Neuron (in vitro differentiated cells): ENCODE measurements at regions not wholly inside any gene's neighbourhood (a gene's known extent, or its start where the extent isn't known, plus 50 kb on each side); places are given as distances from the start of the nearest gene placed in this dataset.
"Not testable (repeated sequence)": the region's sequence is repeated elsewhere in the genome, so short reads cannot be mapped to it uniquely, and the experiment has no call there.

Experiments used
- H2AFZ ChIP-seq: one replicate; pipeline ENCODE4 v1.6.1; 2013; ENCODE audit warnings: low read depth, mild to moderate bottlenecking, inconsistent platforms, low read length, moderate library complexity
- H3K27me3 ChIP-seq: one replicate; pipeline ENCODE4 v1.6.1; 2013; ENCODE audit warnings: low read length; ENCODE audit not compliant: insufficient read depth
- H3K36me3 ChIP-seq: one replicate; pipeline ENCODE4 v1.6.1; 2013; ENCODE audit warnings: low read length; ENCODE audit not compliant: insufficient read depth
- H3K4me1 ChIP-seq: one replicate; pipeline ENCODE4 v1.6.1; 2013; ENCODE audit warnings: low read length; ENCODE audit not compliant: insufficient read depth
- H3K4me3 ChIP-seq: 2 replicates; pipeline ENCODE4 v1.5.1; 2013; ENCODE audit warnings: mild to moderate bottlenecking, low read length, moderate library complexity
- H3K9me3 ChIP-seq: one replicate; pipeline ENCODE4 v1.6.1; 2013; ENCODE audit warnings: low read length

GRCh38 chr5:153357493-153358112 lies 132.9 kb upstream of the GRIA1 start:
- Histone ChIP-seq H3K36me3 (no peaks in the 10 kb centered on the region), H2AFZ (no peak overlapping the region), H3K9me3 (no peaks in the 10 kb centered on the region), H3K4me1 (no peaks in the 10 kb centered on the region), H3K27me3 (no peaks in the 10 kb centered on the region), H3K4me3 (no peak overlapping the region)

- Histone ChIP-seq H3K36me3 (no peaks in the 10 kb centered on the region), H2AFZ (no peak overlapping the region), H3K27me3 (no peaks in the 10 kb centered on the region), H3K4me3 (no peak overlapping the region), H3K9me3 (no peaks in the 10 kb centered on the region), H3K4me1 (no peaks in the 10 kb centered on the region)
These were observed 132.0 kb upstream of the GRIA1 start for GRCh38 chr5:153358315-153358976.

- Histone ChIP-seq H3K36me3 (no peaks in the 10 kb centered on the region), H3K4me3 (no peak overlapping the region), H3K4me1 (no peaks in the 10 kb centered on the region), H3K9me3 (no peaks in the 10 kb centered on the region), H3K27me3 (no peaks in the 10 kb centered on the region), H2AFZ (no peak overlapping the region)
These were observed 129.6 kb upstream of the GRIA1 start for GRCh38 chr5:153360860-153361259.

GRCh38 chr5:153361735-153362409 lies 128.6 kb upstream of the GRIA1 start:
- no peak overlapping the region for H2AFZ ChIP-seq
- no peak overlapping the region for H3K4me3 ChIP-seq
- H3K4me1 ChIP-seq: no peaks in the 10 kb centered on the region
- H3K27me3 ChIP-seq: no peaks in the 10 kb centered on the region
- H3K9me3 ChIP-seq: no peaks in the 10 kb centered on the region
- H3K36me3 ChIP-seq: no peaks in the 10 kb centered on the region

- Histone ChIP-seq H3K36me3 (no peaks in the 10 kb centered on the region), H3K4me3 (no peak overlapping the region), H3K4me1 (no peaks in the 10 kb centered on the region), H3K27me3 (no peaks in the 10 kb centered on the region), H2AFZ (no peak overlapping the region), H3K9me3 (no peaks in the 10 kb centered on the region)
These were observed 124.9 kb upstream of the GRIA1 start for GRCh38 chr5:153365547-153365946.

- H2AFZ ChIP-seq: no peak overlapping the region
- no peaks in the 10 kb centered on the region for H3K27me3 ChIP-seq
- H3K4me3 ChIP-seq: no peak overlapping the region
- H3K4me1 ChIP-seq: peaks cover 3% of the 10 kb centered on the region
- H3K9me3 ChIP-seq: no peaks in the 10 kb centered on the region
- no peaks in the 10 kb centered on the region for H3K36me3 ChIP-seq
These were observed 123.0 kb upstream of the GRIA1 start for GRCh38 chr5:153367466-153367865.

GRCh38 chr5:153372425-153373129 lies 117.9 kb upstream of the GRIA1 start:
- Histone ChIP-seq H3K36me3 (no peaks in the 10 kb centered on the region), H3K4me1 (peaks cover 4% of the 10 kb centered on the region), H3K27me3 (no peaks in the 10 kb centered on the region), H2AFZ (no peak overlapping the region), H3K4me3 (no peak overlapping the region), H3K9me3 (no peaks in the 10 kb centered on the region)

GRCh38 chr5:153373130-153373498 lies 117.4 kb upstream of the GRIA1 start:
- Histone ChIP-seq H2AFZ (no peak overlapping the region), H3K27me3 (no peaks in the 10 kb centered on the region), H3K9me3 (no peaks in the 10 kb centered on the region), H3K4me1 (peaks cover 4% of the 10 kb centered on the region), H3K4me3 (no peak overlapping the region), H3K36me3 (no peaks in the 10 kb centered on the region)

- not testable (repeated sequence) for H2AFZ ChIP-seq, H3K4me1 ChIP-seq, H3K27me3 ChIP-seq, H3K4me3 ChIP-seq, H3K36me3 ChIP-seq, H3K9me3 ChIP-seq
These were observed 108.8 kb upstream of the GRIA1 start for GRCh38 chr5:153381630-153382029.

GRCh38 chr5:153390569-153390968 lies 99.9 kb upstream of the GRIA1 start:
- Histone ChIP-seq H3K36me3 (no peaks in the 10 kb centered on the region), H2AFZ (no peak overlapping the region), H3K9me3 (no peaks in the 10 kb centered on the region), H3K27me3 (no peaks in the 10 kb centered on the region), H3K4me3 (no peak overlapping the region), H3K4me1 (no peaks in the 10 kb centered on the region)

- Histone ChIP-seq H3K27me3 (no peaks in the 10 kb centered on the region), H3K9me3 (no peaks in the 10 kb centered on the region), H3K4me1 (peaks cover 3% of the 10 kb centered on the region), H3K4me3 (no peak overlapping the region), H3K36me3 (no peaks in the 10 kb centered on the region), H2AFZ (no peak overlapping the region)
These were observed 90.9 kb upstream of the GRIA1 start for GRCh38 chr5:153399595-153399994.

- no peak overlapping the region for H3K4me3 ChIP-seq
- H3K27me3 ChIP-seq: no peaks in the 10 kb centered on the region
- H3K4me1 ChIP-seq: peaks cover 5% of the 10 kb centered on the region
- no peaks in the 10 kb centered on the region for H3K9me3 ChIP-seq
- no peaks in the 10 kb centered on the region for H3K36me3 ChIP-seq
- H2AFZ ChIP-seq: no peak overlapping the region
These were observed 89.5 kb upstream of the GRIA1 start for GRCh38 chr5:153400931-153401330.

- Histone ChIP-seq H3K4me3 (no peak overlapping the region), H3K4me1 (peaks cover 5% of the 10 kb centered on the region), H3K27me3 (no peaks in the 10 kb centered on the region), H2AFZ (no peak overlapping the region), H3K36me3 (no peaks in the 10 kb centered on the region), H3K9me3 (no peaks in the 10 kb centered on the region)
These were observed 87.9 kb upstream of the GRIA1 start for GRCh38 chr5:153402550-153402949.
